NCI-H2227 treated with DMSO at 0.1 percent for 48 hours (cell line): ENCODE measurements at regions not wholly inside any gene's neighbourhood (a gene's known extent, or its start where the extent isn't known, plus 50 kb on each side); places are given as distances from the start of the nearest gene placed in this dataset.
"Not testable (repeated sequence)": the region's sequence is repeated elsewhere in the genome, so short reads cannot be mapped to it uniquely, and the experiment has no call there.

Source experiments
- DNase-seq: peaks from one replicate; lab custom pipeline; 2025; lab: John Stamatoyannopoulos, UW

DNA sequence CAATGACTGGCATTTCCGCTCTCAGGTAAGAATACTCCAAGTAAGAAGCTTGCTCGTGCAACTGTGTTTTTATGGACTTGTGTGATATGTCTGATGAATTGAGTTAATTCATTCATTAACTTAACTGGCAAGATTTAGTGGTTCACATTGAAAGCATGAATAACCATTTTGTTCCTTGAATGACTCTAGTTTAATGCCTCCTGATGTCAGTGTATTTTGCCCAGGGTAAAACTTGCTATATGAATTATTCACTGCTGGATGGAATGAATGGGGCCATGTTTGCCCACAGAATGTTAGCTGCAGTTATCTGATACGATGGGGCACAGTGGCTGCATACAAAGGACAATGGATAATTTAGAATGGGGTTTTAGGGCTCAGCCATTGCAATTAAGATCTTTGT is 124.1 kb downstream of the ZNF365 start:
- DNase-seq, result no peak

- not testable (repeated sequence) for DNase-seq
These were observed 125.9 kb downstream of the ZNF365 start for GRCh38 chr10:62500116-62500515.

DNA sequence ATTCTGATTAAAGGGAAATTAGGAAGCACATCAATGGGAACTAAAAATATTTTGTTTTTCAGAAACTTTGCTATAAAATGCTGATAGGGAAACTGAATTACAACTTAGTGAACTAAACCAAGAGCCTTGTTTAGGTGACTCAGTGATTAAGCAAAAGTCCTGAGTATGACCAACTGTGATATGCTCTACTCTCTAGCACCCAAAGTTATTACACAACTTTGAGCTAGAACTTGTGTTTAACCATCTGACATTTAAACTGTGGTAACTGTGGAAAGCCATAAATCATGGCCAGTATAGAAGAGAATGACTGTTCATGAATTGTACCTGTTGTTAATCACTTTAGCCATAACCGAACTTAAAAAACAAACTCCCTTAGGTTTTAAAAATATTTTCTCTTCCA is 127.4 kb downstream of the ZNF365 start:
- DNase-seq, result no peak

GRCh38 chr10:62502995-62503613 is 128.9 kb downstream of the ZNF365 start:
- DNase-seq, result no peak

- no peak for DNase-seq
These were observed 129.7 kb downstream of the ZNF365 start for GRCh38 chr10:62503872-62504271.

DNA sequence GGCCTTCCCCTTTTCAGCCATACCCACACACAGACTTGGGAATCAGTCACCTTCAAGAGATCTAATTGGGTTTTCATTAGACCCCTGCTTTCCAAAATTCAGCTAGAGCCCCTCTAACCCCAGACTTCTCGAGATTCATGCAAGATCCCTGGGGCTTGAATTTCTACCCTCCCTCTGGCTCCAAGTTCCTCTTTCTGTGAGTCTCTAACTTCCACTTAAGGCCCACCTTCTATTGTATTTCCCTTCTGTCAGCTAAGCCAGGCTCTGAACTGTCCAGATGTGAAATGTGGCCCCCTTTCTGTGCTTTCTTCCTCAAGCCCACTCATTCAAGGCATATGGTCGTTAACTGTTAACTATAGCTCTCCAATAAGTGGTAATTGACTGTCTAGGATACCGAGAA is 132.2 kb downstream of the ZNF365 start:
- no peak for DNase-seq

GRCh38 chr10:62511238-62511637 is 137.1 kb downstream of the ZNF365 start:
- no peak for DNase-seq

DNA sequence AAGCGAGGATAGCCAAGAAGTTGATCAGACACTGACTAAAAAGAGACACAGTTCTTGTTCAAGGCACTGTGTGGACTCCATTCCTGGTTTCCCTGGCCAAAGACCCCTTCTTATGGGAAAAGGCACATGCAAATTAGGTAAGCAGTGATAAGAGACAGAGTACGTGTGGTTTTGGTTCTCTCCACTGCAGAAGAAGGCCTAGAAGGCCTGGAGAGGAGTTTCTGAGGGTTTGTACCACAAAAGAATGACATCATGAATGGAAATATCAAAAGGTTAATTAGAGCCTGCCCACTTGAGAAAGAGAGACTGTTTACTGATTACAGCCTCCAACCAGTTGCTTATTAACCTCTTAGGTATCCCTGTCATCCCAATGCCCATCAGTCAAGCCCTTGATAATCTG is 137.5 kb downstream of the ZNF365 start:
- no peak for DNase-seq

DNA sequence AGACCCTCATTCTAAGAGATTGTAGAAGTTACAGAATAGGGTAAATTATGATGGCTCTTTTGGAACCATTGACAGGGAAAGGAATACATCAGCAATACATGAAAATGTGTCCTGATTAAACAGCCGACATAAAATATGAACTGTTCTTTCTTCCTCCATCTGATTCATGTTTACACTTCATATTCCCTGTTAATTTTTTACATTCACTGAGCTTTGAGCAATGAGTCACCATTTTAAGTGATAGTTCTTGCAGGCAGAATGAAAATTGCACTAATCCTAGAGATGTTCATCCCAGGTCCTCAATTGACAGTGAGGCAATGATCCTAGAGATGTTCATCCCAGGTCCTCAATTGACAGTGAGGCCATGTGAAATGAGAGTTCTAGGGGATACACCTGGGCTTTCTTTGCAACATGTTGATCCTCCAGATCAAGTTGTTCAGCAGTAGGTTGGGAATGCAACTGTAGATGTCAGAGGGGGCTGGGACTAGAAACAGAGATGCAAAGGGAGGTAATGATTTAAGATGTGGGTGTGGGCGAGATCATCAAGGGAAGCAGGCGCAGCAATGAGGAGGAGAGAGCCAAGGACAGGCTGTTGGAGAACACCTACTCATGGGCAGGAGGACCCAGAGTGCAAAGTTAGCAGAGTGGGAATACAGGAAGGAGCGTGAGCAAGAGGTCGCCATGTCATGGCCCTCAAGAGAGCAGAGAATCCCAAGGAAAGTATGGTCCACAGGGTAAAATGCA is 138.7 kb downstream of the ZNF365 start:
- DNase-seq, result no peak

DNA sequence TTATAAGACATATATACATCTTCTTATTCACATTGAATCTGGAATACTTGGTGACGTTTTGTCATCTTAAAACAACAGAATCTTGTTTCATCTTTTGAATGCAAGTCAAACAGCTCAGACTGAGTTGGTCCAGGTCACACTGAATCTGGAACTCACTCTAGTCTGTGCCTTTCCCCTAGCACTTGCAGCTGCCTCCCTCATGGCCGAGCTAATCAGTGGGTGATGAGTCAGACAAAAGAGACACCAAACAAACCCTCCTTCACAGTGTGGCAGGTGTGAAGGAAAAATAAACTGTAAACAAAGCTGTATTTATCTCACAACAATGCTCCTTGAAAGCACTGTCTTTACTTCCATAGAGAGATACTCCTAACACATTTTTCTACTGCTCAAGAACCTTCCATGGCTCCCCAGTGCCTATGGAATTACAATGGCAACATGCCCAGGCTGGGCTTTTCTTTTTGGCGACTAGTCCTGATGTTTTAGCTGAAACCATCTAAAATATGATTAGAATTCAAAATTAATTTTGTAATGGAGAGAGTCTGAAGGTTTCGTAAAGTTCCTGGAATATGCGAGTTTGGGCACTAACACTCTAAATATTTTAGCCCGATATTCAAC is 140.0 kb downstream of the ZNF365 start:
- DNase-seq, result no peak

DNA sequence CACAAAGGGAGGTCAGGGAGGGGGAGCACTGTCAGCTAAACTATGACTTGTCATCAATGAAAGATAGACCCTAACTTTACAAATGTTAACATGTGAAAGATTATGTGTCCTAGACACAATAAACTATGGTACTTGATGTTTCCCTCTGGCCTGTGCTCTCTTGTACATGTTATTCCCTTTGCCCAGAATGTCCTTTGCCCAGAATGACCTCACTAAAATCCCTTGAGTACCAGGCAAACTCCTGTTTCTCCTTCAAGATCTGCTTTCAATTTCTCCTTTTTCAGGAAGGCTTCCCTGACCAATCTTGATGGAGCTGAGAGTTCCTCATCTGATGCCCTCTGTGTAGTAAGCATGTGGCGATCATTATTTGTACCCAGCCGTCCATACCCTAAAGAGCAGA is 143.1 kb downstream of the ZNF365 start:
- no peak for DNase-seq

GRCh38 chr10:62527019-62527827 is 153.1 kb downstream of the ZNF365 start:
- DNase-seq, result no peak

DNA sequence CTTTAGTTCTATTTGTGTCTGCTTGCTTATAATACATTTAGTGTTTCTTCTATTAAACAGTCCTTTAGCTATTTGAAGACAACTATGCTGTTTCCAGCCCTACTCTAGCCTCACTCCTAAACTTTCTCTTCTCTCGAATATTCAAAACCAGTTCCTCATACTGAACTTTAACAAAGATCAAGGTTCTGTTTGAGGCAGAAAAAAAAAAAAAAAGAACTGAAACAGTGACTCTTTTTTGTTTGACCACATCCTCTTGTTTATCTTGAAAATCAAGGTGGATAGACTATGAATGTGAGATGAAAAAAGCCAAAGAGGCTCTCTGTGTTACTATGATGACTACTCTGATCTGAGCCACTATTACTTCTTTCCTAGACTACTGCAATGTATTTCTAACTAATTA is 154.3 kb downstream of the ZNF365 start:
- no peak for DNase-seq

DNA sequence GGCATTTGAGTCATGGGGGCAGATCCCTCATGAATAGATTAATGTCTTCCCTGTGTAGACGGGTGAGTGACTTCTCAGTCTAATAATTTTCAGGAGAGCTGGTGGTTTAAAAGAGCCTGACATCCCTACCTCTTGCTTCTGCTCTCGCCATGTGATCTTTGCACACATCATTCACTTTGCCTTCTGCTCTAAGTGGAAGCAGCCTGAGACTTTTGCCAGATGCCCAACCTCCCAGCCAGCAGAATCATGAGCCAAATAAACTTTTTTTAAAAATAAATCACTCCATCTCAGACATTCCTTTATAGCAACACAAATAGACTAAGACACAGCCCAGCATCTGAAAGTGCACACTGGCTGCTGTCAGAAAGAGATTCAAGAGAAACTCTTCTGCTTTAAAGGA is 155.2 kb downstream of the ZNF365 start:
- DNase-seq, result no peak

- DNase-seq, result no peak
These were observed 159.9 kb downstream of the ZNF365 start for GRCh38 chr10:62534031-62534430.

GRCh38 chr10:62538606-62539005 is 164.4 kb downstream of the ZNF365 start:
- no peak for DNase-seq

DNA sequence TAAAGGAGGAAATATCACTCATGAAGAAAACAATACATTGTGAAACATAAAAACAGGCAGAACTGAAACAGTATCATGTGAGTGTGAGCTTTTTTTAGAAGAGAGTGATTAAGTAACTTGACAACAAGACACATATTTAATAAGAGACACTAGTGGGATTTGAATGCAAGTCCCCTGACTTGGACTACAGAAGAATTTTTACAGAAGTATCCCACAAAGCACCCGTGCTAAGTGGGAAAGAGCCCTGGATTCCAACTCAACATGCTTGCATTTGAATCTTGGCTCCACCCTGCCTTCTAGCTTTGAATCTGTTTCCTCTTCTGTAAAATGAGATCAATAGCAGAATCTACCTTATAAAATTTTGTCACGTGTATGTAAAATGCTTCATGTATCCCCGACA is 166.2 kb downstream of the ZNF365 start:
- no peak for DNase-seq

DNA sequence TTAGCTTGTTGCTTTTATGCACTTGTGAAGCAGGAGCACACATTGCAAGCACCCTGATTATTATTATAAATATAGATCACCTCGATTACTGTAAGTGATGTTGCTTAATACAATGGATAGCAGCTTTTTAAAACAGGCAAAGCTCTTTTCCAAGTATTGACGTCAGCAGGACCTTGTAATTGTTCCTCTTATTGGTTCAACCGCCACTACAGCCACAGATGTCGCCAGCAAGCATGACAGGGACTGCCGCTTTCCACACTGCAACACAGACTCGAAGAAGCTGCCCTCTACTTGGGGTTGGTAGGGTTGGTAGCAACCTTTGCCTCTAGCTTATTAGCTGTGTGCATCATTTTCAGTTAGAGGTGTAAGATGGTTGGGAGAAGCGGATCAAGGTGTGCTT is 167.6 kb downstream of the ZNF365 start:
- no peak for DNase-seq

DNA sequence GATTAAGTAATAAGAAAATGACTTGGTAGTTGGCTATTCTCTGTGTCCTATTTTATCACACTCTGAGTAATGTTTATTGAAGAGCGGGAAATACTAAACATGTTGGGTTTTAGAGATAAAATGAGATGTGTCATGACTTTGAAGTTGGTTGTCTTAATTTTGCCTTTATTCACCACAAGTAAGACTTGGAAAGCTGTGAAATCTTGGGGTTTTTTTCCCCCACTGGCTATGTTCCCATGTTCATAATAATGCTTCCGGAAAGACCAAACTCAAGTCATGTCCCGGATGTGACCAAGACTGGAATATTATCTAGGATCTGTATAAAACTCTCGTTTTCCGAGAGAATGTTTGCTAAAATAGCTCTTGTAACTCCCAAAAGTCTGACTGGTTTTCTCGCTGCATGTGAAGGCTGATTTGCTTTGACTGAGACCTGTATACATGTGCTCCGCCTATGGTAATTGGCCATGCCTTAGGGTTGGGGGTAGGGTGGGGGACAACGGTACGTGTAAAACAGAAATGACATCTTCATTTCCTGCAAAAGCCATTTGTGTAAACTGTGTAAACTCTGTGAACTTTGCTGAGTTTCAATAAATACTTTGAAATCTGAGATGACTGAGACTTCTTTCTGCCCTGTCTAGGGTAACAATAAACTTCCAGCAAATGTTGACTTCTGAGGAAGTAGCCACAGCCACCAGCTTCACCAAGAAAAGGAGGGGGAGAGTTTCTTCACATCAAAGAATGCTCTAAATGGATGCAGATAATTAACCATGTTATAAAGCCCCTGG is 169.6 kb downstream of the ZNF365 start:
- DNase-seq, result no peak

- DNase-seq, result no peak
These were observed 171.2 kb downstream of the ZNF365 start for GRCh38 chr10:62545160-62546066.

- no peak for DNase-seq
These were observed 174.5 kb downstream of the ZNF365 start for GRCh38 chr10:62548686-62549085.
